ENCODE measurements at regions not wholly inside any gene's neighbourhood (a gene's known extent, or its start where the extent isn't known, plus 50 kb on each side); places are given as distances from the start of the nearest gene placed in this dataset.

GRCh38 chr5:77876862-77877502 lies 100.8 kb upstream of the TBCA start:
- TF ChIP-seq POLR2A (IDR thresholded peaks at IDR 0.05; ENCODE audit: low read depth, low read length) (no peak), POLR2AphosphoS5 (IDR thresholded peaks at IDR 0.05; ENCODE audit: low read depth, low read length) (no peak)

Data from GM12892 (cell line).